ENCODE measurements at regions not wholly inside any gene's neighbourhood (a gene's known extent, or its start where the extent isn't known, plus 50 kb on each side); places are given as distances from the start of the nearest gene placed in this dataset.

DNA sequence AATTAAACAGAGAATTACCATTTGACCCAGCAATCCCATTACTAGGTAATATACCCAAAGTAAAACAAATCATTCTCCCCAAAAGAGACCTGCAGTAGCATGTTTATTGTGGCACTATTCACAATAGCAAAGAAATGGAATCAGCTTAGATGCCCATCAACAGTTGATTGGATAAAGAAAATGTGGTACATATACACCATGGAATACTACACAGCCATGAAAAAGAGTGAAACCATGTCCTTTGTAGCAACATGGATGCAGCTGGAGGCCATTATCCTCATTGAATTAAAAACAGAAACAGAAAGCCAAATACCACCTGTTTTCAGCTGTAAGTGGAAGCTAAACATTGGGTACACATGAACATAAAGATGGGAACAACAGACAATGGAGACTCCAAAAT, 1141.8 kb upstream of the AUTS2 start:
- TF ChIP-seq POLR2AphosphoS5 (IDR thresholded peaks at IDR 0.05; ENCODE audit: low read depth, low read length) = no peak
- TF ChIP-seq FOXP2 (optimal IDR thresholded peaks at IDR 0.05; ENCODE audit: borderline replicate concordance, extremely low read depth, extremely low read length, insufficient read depth) = no peak
- no peak for TF ChIP-seq SIN3A (IDR thresholded peaks at IDR 0.05; ENCODE audit: borderline replicate concordance, insufficient read depth, low read length)
- TF ChIP-seq, protein P1, sequence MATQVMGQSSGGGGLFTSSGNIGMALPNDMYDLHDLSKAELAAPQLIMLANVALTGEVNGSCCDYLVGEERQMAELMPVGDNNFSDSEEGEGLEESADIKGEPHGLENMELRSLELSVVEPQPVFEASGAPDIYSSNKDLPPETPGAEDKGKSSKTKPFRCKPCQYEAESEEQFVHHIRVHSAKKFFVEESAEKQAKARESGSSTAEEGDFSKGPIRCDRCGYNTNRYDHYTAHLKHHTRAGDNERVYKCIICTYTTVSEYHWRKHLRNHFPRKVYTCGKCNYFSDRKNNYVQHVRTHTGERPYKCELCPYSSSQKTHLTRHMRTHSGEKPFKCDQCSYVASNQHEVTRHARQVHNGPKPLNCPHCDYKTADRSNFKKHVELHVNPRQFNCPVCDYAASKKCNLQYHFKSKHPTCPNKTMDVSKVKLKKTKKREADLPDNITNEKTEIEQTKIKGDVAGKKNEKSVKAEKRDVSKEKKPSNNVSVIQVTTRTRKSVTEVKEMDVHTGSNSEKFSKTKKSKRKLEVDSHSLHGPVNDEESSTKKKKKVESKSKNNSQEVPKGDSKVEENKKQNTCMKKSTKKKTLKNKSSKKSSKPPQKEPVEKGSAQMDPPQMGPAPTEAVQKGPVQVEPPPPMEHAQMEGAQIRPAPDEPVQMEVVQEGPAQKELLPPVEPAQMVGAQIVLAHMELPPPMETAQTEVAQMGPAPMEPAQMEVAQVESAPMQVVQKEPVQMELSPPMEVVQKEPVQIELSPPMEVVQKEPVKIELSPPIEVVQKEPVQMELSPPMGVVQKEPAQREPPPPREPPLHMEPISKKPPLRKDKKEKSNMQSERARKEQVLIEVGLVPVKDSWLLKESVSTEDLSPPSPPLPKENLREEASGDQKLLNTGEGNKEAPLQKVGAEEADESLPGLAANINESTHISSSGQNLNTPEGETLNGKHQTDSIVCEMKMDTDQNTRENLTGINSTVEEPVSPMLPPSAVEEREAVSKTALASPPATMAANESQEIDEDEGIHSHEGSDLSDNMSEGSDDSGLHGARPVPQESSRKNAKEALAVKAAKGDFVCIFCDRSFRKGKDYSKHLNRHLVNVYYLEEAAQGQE (IDR thresholded peaks at IDR 0.05; ENCODE audit: insufficient read depth in 1 of 2, low read depth in 2 of 2, low read length in 2 of 2) = no peak
- no peak for TF ChIP-seq TAF1 (IDR thresholded peaks at IDR 0.05; ENCODE audit: borderline replicate concordance, insufficient read depth, low read length)

DNA sequence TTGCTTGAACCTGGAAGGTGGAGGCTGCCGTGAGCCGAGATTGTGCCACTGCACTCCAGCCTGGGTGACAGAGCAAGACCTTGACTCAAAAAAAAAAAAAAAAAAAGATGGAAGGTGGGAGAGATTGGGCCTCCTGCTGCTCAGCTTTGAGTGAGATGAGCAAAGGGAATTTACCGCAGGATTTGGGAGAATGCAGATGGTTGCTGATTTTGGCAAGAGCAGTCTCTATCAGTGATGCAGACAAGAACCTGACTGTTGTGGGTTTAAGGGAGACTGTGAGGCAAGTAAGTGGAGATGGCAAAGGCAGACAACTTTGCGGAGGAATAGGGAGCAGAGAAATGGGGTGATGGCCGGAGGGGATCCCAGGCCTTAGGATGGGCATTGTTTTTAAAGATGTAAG, 1140.8 kb upstream of the AUTS2 start:
- TF ChIP-seq POLR2AphosphoS5 (IDR thresholded peaks at IDR 0.05; ENCODE audit: low read depth, low read length) (no peak), SIN3A (IDR thresholded peaks at IDR 0.05; ENCODE audit: borderline replicate concordance, insufficient read depth, low read length) (no peak), TAF1 (IDR thresholded peaks at IDR 0.05; ENCODE audit: borderline replicate concordance, insufficient read depth, low read length) (no peak), FOXP2 (optimal IDR thresholded peaks at IDR 0.05; ENCODE audit: borderline replicate concordance, extremely low read depth, extremely low read length, insufficient read depth) (no peak)
- TF ChIP-seq, protein P1 (IDR thresholded peaks at IDR 0.05; ENCODE audit: insufficient read depth in 1 of 2, low read depth in 2 of 2, low read length in 2 of 2) = no peak

GRCh38 chr7:68458010-68458908, 1140.0 kb upstream of the AUTS2 start:
- no peak for TF ChIP-seq TAF1 (IDR thresholded peaks at IDR 0.05; ENCODE audit: borderline replicate concordance, insufficient read depth, low read length)
- TF ChIP-seq POLR2AphosphoS5 (IDR thresholded peaks at IDR 0.05; ENCODE audit: low read depth, low read length) = no peak
- TF ChIP-seq FOXP2 (optimal IDR thresholded peaks at IDR 0.05; ENCODE audit: borderline replicate concordance, extremely low read depth, extremely low read length, insufficient read depth) = no peak
- TF ChIP-seq SIN3A (IDR thresholded peaks at IDR 0.05; ENCODE audit: borderline replicate concordance, insufficient read depth, low read length) = no peak
- TF ChIP-seq, protein P1 (IDR thresholded peaks at IDR 0.05; ENCODE audit: insufficient read depth in 1 of 2, low read depth in 2 of 2, low read length in 2 of 2) = no peak

GRCh38 chr7:68461430-68461829, 1136.8 kb upstream of the AUTS2 start:
- TF ChIP-seq TAF1 (IDR thresholded peaks at IDR 0.05; ENCODE audit: borderline replicate concordance, insufficient read depth, low read length) = no peak
- TF ChIP-seq, protein P1 (IDR thresholded peaks at IDR 0.05; ENCODE audit: insufficient read depth in 1 of 2, low read depth in 2 of 2, low read length in 2 of 2) = no peak

Data from PFSK-1 (cell line).